MCF 10A (cell line): ENCODE measurements at regions not wholly inside any gene's neighbourhood (a gene's known extent, or its start where the extent isn't known, plus 50 kb on each side); places are given as distances from the start of the nearest gene placed in this dataset.

ENCODE experiments used
- BruUV-seq: library from RNA; stranded (reverse); fragments of 400-500 nt; replicated peaks from 2 replicates; lab custom pipeline; 2021; lab: Mats Ljungman, UMichigan
- CTCF ChIA-PET: fragments of 300-600 bp; sonication (Branson Sonifier 250); formaldehyde crosslinking; extraction: SDS; loops from one replicate; lab custom pipeline; 2021; ENCODE audit warnings: antibody characterized with exemption, inconsistent platforms; lab: Yijun Ruan, JAX
- POLR2A ChIA-PET: fragments of 300-600, 350-650 bp; sonication (Branson Sonifier 250); formaldehyde crosslinking; extraction: SDS; loops from one replicate; lab custom pipeline; 2020; ENCODE audit warnings: antibody characterized with exemption, inconsistent platforms; lab: Yijun Ruan, JAX
- DNase-seq: peaks from one replicate; pipeline ENCODE4 v3.0.0-alpha.2; 2018; ENCODE audit not compliant: unreplicated experiment
- H3K27ac Mint-ChIP-seq: one replicate; pipeline ENCODE4 v1.8.0; 2022; ENCODE audit warnings: mild to moderate bottlenecking, low read depth, mixed read lengths; ENCODE audit not compliant: unreplicated experiment
- H3K27me3 Mint-ChIP-seq: one replicate; pipeline ENCODE4 v1.8.0; 2022; ENCODE audit warnings: mixed read lengths; ENCODE audit not compliant: insufficient read depth, unreplicated experiment
- H3K36me3 Mint-ChIP-seq: one replicate; pipeline ENCODE4 v1.8.0; 2022; ENCODE audit warnings: mild to moderate bottlenecking, moderate library complexity, mixed read lengths; ENCODE audit not compliant: insufficient read depth, unreplicated experiment
- H3K4me1 Mint-ChIP-seq: one replicate; pipeline ENCODE4 v1.8.0; 2022; ENCODE audit warnings: mixed read lengths; ENCODE audit not compliant: insufficient read depth, unreplicated experiment
- H3K4me3 Mint-ChIP-seq: one replicate; pipeline ENCODE4 v1.8.0; 2022; ENCODE audit warnings: mild to moderate bottlenecking, moderate library complexity, mixed read lengths; ENCODE audit not compliant: unreplicated experiment
- H3K9me3 Mint-ChIP-seq: one replicate; pipeline ENCODE4 v1.8.0; 2022; ENCODE audit warnings: mixed read lengths; ENCODE audit not compliant: unreplicated experiment
- intact Hi-C: fragments of 100-400 bp; cut with micrococcal nuclease; formaldehyde crosslinking; loops from 2 replicates; pipeline ENCODE4 v1.14.1; 2022
- TF ChIP-seq, protein P1 (sequence below): fragments of 200-600 bp; IDR thresholded peaks from one replicate; pipeline ENCODE4 v1.8.0; 2022; ENCODE audit warnings: antibody characterized with exemption, mild to moderate bottlenecking; ENCODE audit not compliant: unreplicated experiment

DNA sequence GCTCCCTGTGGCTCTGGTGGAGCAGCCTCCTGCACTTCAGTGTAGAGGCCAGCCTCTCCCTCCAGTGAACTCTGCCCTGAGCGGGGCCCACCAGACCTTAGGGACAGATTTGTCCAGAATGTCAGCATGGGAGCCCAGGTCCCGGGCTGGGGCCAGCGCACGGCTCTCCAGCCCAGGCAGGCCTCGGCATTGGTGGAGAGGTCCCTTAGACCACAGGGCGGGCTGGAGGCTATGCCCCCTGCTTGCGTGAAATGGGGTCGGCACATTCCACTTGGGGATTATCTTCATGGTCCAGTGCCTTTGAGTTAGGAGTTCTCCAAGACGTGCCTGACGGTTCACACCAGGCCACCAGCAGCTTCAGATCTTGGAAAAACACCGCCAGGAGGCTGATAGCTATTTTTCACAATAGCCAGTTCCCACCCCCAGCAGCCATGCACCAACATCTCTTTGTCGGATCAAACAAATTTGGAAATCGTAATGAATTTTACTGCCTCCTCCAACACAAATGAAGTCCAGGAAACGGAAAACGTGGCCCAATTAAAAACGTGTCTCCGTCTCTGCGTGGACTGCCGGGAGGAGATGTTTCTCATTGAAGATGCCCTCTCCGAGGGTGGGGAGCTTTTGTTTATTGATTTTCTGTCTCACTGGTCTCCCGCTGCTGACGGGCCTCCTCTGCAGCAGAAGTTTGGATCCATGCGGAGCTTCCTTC, 110.0 kb upstream of the CIBAR2 start:
- no peak overlapping the region for H3K4me3 Mint-ChIP-seq
- DNase-seq, result no peak
- H3K36me3 Mint-ChIP-seq, result no peaks in the 10 kb centered on the region
- no peak overlapping the region for H3K27ac Mint-ChIP-seq
- ChIA-PET CTCF (interaction anchor here (0.6 kb wide), 1 partner anchor 270 kb away, joined by 3 read pairs; no protein-coding TSS in a partner anchor), POLR2A (no interaction called here)
- TF ChIP-seq, protein P1, sequence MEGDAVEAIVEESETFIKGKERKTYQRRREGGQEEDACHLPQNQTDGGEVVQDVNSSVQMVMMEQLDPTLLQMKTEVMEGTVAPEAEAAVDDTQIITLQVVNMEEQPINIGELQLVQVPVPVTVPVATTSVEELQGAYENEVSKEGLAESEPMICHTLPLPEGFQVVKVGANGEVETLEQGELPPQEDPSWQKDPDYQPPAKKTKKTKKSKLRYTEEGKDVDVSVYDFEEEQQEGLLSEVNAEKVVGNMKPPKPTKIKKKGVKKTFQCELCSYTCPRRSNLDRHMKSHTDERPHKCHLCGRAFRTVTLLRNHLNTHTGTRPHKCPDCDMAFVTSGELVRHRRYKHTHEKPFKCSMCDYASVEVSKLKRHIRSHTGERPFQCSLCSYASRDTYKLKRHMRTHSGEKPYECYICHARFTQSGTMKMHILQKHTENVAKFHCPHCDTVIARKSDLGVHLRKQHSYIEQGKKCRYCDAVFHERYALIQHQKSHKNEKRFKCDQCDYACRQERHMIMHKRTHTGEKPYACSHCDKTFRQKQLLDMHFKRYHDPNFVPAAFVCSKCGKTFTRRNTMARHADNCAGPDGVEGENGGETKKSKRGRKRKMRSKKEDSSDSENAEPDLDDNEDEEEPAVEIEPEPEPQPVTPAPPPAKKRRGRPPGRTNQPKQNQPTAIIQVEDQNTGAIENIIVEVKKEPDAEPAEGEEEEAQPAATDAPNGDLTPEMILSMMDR, result no peak
- H3K9me3 Mint-ChIP-seq, result no peaks in the 10 kb centered on the region
- no TSS peak for BruUV-seq
- intact Hi-C loops, result no loop called here
- no peaks in the 10 kb centered on the region for H3K27me3 Mint-ChIP-seq
- peaks cover 7% of the 10 kb centered on the region for H3K4me1 Mint-ChIP-seq

DNA sequence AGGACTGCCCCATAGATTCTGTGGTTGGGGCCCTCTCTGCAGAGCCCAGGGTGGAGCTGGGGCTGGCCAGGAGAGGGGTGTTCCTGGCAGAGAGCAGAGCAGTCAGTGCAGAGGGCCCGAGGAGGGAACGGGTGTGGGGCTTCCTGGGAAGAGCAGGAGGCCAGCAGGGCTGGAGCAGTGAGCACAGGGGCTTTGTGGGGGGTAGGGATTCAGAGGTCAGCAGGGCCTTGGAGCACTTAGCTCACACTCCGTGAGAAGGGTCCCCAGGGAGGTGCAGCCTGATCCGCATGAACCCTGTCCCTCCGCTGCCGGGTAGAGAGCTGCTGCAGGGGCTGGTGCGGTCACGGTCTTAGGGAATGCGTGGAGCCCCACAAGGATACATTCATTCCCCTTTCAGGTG, 113.0 kb upstream of the CIBAR2 start:
- H3K4me3 Mint-ChIP-seq, result no peak overlapping the region
- DNase-seq, result no peak
- no TSS peak for BruUV-seq
- peaks cover 1% of the 10 kb centered on the region for H3K27me3 Mint-ChIP-seq
- no peaks in the 10 kb centered on the region for H3K9me3 Mint-ChIP-seq
- CTCF ChIA-PET, result interaction anchor here (1.5 to 1.8 kb wide), 2 partner anchors 20 to 110 kb away, joined by 4 to 7 read pairs; no protein-coding TSS in a partner anchor
- no peak overlapping the region for H3K27ac Mint-ChIP-seq
- POLR2A ChIA-PET, result no interaction called here
- no peaks in the 10 kb centered on the region for H3K36me3 Mint-ChIP-seq
- intact Hi-C loops, result no loop called here
- H3K4me1 Mint-ChIP-seq, result peaks cover 6% of the 10 kb centered on the region
- TF ChIP-seq, protein P1, result no peak

DNA sequence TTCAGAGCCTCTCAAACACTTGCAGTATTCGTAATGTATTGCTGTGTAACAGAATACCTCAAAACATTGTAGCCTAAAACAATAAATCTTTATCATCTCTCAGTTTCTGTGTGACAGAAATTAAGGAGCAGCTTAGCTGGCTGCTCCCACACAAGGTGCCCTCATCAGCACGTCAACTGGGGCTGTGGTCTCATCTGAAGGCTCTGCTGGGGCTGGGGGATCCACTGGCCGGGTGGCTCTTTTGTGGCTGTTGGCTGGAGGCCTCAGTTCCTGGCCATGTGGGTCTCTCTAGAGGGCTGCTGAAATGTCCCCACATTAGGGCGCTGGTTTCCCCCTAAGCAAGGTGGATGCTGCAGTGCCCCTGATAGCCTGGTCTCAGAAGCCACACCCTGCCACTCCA, 113.4 kb upstream of the CIBAR2 start:
- CTCF ChIA-PET, result interaction anchor here (1.5 to 1.8 kb wide), 2 partner anchors 18 to 111 kb away, joined by 5 to 7 read pairs; no protein-coding TSS in a partner anchor

More for the DNA sequence above, 113.4 kb upstream of the CIBAR2 start:
- DNase-seq, result no peak
- no TSS peak for BruUV-seq
- H3K9me3 Mint-ChIP-seq, result peaks cover 4% of the 10 kb centered on the region
- POLR2A ChIA-PET, result no interaction called here
- H3K4me1 Mint-ChIP-seq, result peaks cover 2% of the 10 kb centered on the region
- H3K27ac Mint-ChIP-seq, result no peak overlapping the region
- no peak overlapping the region for H3K4me3 Mint-ChIP-seq
- H3K27me3 Mint-ChIP-seq, result peaks cover 6% of the 10 kb centered on the region
- intact Hi-C loops, result no loop called here
- peaks cover 3% of the 10 kb centered on the region for H3K36me3 Mint-ChIP-seq
- TF ChIP-seq, protein P1, result no peak
